K562 (cell line): ENCODE measurements at regions not wholly inside any gene's neighbourhood (a gene's known extent, or its start where the extent isn't known, plus 50 kb on each side); places are given as distances from the start of the nearest gene placed in this dataset.

Source experiments
- DMBX1 ChIP-seq: fragments of 250-450 bp; sonication (Bioruptor Pico); IDR thresholded peaks from 2 replicates; pipeline ENCODE4 v1.8.0; 2022; ENCODE audit warnings: inconsistent platforms, mild to moderate bottlenecking, moderate library complexity, borderline replicate concordance
- GTF2E2 ChIP-seq: fragments of 200-800 bp; sonication (Bioruptor generic); IDR thresholded peaks from 2 replicates; pipeline ENCODE4 v1.6.1; 2016; ENCODE audit warnings: missing genetic modification characterization, missing compliant biosample characterization
- HNRNPK ChIP-seq: fragments of 200-400 bp; formaldehyde crosslinking; IDR thresholded peaks from one replicate; pipeline ENCODE4 v1.6.1; 2018; ENCODE audit warnings: mild to moderate bottlenecking, low read depth, low read length; ENCODE audit not compliant: poor library complexity, severe bottlenecking
- JUND ChIP-seq, 2 experiments: IDR thresholded peaks; 2 replicates in 1 of 2; 3 replicates in 1 of 2; pipeline ENCODE4 v1.6.1; 2011; ENCODE audit warnings: borderline replicate concordance in 2 of 2, low read depth in 2 of 2, low read length in 2 of 2, improper control_type of control experiment in 1 of 2, missing biosample characterization in 1 of 2, missing genetic modification characterization in 1 of 2, missing genetic modification reagents in 1 of 2
- MAFG ChIP-seq: fragments of 450-650 bp; conservative IDR thresholded peaks from 2 replicates; pipeline ENCODE4 v1.6.1; 2016; ENCODE audit warnings: missing genetic modification characterization, missing compliant biosample characterization
- NFE2 ChIP-seq: IDR thresholded peaks from 2 replicates; pipeline ENCODE4 v1.6.1; 2014; ENCODE audit warnings: antibody characterized with exemption, low read depth
- SMARCA5 ChIP-seq: fragments of 450-650 bp; IDR thresholded peaks from 2 replicates; pipeline ENCODE4 v1.6.1; 2016
- SMARCC2 ChIP-seq: fragments of 450-650 bp; IDR thresholded peaks from 2 replicates; pipeline ENCODE4 v1.6.1; 2017; ENCODE audit warnings: antibody characterized with exemption, moderate library complexity, mild to moderate bottlenecking, low read depth
- ZNF175 ChIP-seq: fragments of 200-800 bp; sonication (Bioruptor generic); IDR thresholded peaks from 2 replicates; pipeline ENCODE4 v1.6.1; 2016; ENCODE audit warnings: low read depth, mild to moderate bottlenecking, missing genetic modification characterization, missing compliant biosample characterization
- ZNF318 ChIP-seq, 2 experiments: fragments of 450-650 bp; IDR thresholded peaks; 2 replicates each; pipeline ENCODE4 v1.6.1; 2016; ENCODE audit warnings: mild to moderate bottlenecking in 2 of 2, borderline replicate concordance in 1 of 2, low read depth in 1 of 2, moderate library complexity in 1 of 2
- ZNF584 ChIP-seq: fragments of 200-800 bp; sonication (Bioruptor generic); IDR thresholded peaks from 2 replicates; pipeline ENCODE4 v1.6.1; 2016; ENCODE audit warnings: low read depth, mild to moderate bottlenecking, missing genetic modification characterization, missing compliant biosample characterization
- ZNF639 ChIP-seq, 2 experiments: fragments of 200-800 bp in 1 of 2; sonication (Bioruptor generic) in 1 of 2; sonication (generic) in 1 of 2; formaldehyde crosslinking in 1 of 2; IDR thresholded peaks in 1 of 2; conservative IDR thresholded peaks in 1 of 2; 2 replicates each; pipeline versions ENCODE4 v1.5.0 to v1.6.1; 2016 to 2020; ENCODE audit warnings: missing compliant biosample characterization in 1 of 2, missing genetic modification characterization in 1 of 2, missing genetic modification reagents in 1 of 2
- TF ChIP-seq, protein P1 (sequence below), 2 experiments: IDR thresholded peaks; 2 replicates each; pipeline ENCODE4 v1.6.1; 2011; ENCODE audit warnings: borderline replicate concordance in 1 of 2, control low read depth in 1 of 2, low read depth in 1 of 2, low read length in 1 of 2, mild to moderate bottlenecking in 1 of 2, mixed read lengths in 1 of 2, moderate library complexity in 1 of 2; ENCODE audit not compliant: insufficient read depth in 1 of 2, insufficient read length in 1 of 2, poor library complexity in 1 of 2, severe bottlenecking in 1 of 2; ENCODE audit errors: extremely low read depth in 1 of 2

DNA sequence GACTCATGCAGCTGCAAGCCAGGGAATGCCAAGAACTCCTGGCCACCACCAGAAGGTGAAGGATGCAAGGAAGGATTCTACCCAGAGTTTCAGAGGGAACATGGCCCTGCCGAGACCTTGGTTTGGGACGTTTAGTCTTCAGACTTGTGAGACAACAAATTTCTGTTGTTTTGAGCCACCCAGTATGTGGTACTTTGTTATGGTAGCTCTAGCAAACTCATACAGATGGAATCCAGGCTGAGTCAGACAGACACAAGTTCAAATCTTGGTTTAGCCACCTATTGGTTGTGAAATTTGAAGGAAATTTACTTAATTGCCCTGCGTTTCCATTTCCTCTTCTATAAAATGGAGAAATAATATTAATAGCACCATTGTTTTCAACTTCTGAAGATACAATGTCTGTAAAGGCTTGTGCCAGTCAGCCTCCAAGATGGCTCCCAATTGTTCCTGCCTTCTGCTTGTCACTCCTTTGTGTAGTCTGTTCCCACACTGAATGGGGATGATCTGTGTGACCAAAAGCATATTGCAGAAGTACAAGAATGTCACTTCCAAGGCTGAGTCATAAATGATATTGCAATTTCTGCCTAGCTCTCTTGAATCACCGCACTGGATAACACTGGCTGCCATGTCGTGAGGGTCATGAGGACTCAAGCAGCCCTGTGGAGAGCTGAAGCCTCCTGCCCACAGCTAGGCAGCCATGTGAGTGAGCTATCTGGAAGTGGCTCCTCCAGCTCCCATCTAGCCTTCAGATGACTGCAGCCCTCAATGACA is 223.5 kb upstream of the PROK2 start (continued):
- peak in 1 of 2 experiments; percentile 25; a peak in 1 of 4 replicates for TF ChIP-seq ZNF639 (CRISPR knock-in tag; conservative IDR thresholded peaks at IDR 0.05 in 1 of 2, IDR thresholded peaks at IDR 0.05 in 1 of 2)
- peak; percentile 82 for TF ChIP-seq JUND (IDR thresholded peaks at IDR 0.05; ENCODE audit: borderline replicate concordance, low read depth, low read length)
- TF ChIP-seq JUND (tag; IDR thresholded peaks at IDR 0.05; ENCODE audit: borderline replicate concordance, low read depth, low read length) = peak; percentile 86; the same call in 2 of the 3 replicates
- TF ChIP-seq ZNF318 (IDR thresholded peaks at IDR 0.05; ENCODE audit: borderline replicate concordance in 1 of 2, low read depth in 1 of 2) = 0 out of 4 replicates have a peak, but pooled peaks of 1 of the 2 experiments have one; percentile 36
- peak; percentile 63; the same call in 1 of the 2 replicates for TF ChIP-seq ZNF175 (CRISPR knock-in tag)
- TF ChIP-seq NFE2 = peak; percentile 81
- TF ChIP-seq HNRNPK = no peak
- TF ChIP-seq SMARCC2 = peak; percentile 30; the same call in 1 of the 2 replicates
- no peak for TF ChIP-seq GTF2E2 (tag)
- no peak for TF ChIP-seq SMARCA5
- TF ChIP-seq DMBX1 (CRISPR knock-in tag) = 0 out of 2 replicates have a peak, but pooled peaks have one; percentile 51
- TF ChIP-seq, protein P1, sequence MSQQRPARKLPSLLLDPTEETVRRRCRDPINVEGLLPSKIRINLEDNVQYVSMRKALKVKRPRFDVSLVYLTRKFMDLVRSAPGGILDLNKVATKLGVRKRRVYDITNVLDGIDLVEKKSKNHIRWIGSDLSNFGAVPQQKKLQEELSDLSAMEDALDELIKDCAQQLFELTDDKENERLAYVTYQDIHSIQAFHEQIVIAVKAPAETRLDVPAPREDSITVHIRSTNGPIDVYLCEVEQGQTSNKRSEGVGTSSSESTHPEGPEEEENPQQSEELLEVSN (IDR thresholded peaks at IDR 0.05; ENCODE audit: borderline replicate concordance in 1 of 2, extremely low read depth in 1 of 2, insufficient read depth in 1 of 2, insufficient read length in 1 of 2, low read depth in 1 of 2, low read length in 1 of 2, poor library complexity in 1 of 2, severe bottlenecking in 1 of 2) = peak in 1 of 2 experiments; percentile 23
- peak; percentile 69 for TF ChIP-seq MAFG (tag)
- peak; percentile 20; the same call in 1 of the 2 replicates for TF ChIP-seq ZNF584
